ENCODE measurements at regions not wholly inside any gene's neighbourhood (a gene's known extent, or its start where the extent isn't known, plus 50 kb on each side); places are given as distances from the start of the nearest gene placed in this dataset.

DNA sequence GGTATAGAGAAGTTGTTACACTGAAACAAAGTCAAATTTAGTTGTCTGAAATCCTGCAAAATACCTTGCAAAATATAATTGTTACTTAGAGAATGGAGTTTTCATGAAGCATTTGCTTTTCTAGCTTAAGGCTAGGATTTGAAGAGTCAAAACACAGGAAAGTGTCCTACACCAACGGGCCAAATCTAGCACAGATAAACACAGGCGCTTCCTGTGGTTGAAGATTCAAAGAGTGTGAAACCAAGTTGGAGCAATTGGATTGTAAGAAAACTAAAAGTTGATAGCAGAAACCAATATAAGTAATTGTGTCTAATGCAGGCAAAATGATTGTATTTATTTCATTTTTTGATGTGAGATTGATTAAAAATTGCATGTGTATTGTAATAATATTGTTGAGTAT lies 2002.5 kb upstream of the TENM3 start:
- DNase-seq (ENCODE audit: low read depth): no peak
- no peak overlapping the region for H3K4me3 ChIP-seq (ENCODE audit: low read length)
- TF ChIP-seq, protein P1, sequence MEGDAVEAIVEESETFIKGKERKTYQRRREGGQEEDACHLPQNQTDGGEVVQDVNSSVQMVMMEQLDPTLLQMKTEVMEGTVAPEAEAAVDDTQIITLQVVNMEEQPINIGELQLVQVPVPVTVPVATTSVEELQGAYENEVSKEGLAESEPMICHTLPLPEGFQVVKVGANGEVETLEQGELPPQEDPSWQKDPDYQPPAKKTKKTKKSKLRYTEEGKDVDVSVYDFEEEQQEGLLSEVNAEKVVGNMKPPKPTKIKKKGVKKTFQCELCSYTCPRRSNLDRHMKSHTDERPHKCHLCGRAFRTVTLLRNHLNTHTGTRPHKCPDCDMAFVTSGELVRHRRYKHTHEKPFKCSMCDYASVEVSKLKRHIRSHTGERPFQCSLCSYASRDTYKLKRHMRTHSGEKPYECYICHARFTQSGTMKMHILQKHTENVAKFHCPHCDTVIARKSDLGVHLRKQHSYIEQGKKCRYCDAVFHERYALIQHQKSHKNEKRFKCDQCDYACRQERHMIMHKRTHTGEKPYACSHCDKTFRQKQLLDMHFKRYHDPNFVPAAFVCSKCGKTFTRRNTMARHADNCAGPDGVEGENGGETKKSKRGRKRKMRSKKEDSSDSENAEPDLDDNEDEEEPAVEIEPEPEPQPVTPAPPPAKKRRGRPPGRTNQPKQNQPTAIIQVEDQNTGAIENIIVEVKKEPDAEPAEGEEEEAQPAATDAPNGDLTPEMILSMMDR (conservative IDR thresholded peaks at IDR 0.05; ENCODE audit: low read depth, low read length): no peak

DNA sequence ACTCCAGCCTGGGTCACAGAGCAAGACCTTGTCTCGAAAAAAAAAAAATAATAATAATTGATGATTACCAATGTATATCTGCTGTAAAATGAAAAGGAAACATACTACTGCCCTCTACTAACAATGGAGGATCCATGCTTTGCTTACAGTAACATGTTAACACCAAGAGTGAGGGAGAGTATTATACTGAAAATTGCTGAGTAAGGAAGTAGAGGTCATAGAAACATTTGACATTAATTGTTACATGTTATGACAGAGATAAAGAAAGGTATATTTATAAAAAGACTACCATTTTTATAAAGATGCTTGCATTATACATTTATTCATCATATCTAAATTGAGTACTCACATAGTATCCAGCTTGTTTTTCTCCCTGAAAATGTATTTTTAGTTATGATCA lies 1989.8 kb upstream of the TENM3 start:
- TF ChIP-seq, protein P1 (conservative IDR thresholded peaks at IDR 0.05; ENCODE audit: low read depth, low read length): no peak
- no peak for DNase-seq (ENCODE audit: low read depth)
- H3K4me3 ChIP-seq (ENCODE audit: low read length): no peak overlapping the region

DNA sequence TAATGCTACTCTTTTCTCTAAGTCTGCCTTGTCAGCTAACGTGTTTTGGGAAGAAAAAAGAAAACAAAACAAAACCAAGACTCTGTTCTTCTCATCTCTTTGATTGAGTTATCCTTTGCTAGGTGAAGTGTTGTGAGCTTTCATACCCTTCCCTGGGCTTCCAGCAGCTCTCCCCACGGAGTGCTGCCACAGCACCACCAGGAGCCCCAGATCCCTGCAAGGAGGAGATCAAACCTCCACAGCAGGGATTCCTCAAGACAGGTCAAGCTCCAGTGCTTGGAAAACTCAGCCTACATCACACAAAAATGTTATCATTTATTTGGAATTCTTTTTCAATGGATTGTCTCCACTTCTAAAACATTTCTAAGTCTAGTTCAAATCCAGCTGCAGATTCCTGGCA lies 1981.9 kb upstream of the TENM3 start:
- TF ChIP-seq, protein P1 (conservative IDR thresholded peaks at IDR 0.05; ENCODE audit: low read depth, low read length): no peak
- no peak overlapping the region for H3K4me3 ChIP-seq (ENCODE audit: low read length)
- DNase-seq (ENCODE audit: low read depth): no peak

DNA sequence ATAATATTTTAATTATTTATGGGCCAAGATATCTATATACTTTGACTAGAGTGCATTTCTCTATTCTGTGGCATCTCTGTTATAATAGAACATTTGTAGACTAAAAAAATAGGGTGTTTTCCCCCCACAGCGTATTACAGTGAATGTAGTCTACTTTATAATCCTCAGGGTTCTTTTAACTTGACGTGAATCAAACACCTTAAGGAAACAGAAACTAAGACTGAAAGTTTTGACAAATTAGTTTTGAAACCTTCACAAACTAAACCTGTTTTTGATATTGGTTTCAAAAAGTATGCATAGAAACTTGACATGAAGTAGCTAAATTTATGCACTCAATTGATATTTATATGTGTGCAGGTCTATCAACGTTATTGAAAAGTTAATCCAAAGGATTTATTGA lies 1963.1 kb upstream of the TENM3 start:
- TF ChIP-seq, protein P1 (conservative IDR thresholded peaks at IDR 0.05; ENCODE audit: low read depth, low read length): no peak
- H3K4me3 ChIP-seq (ENCODE audit: low read length): no peak overlapping the region
- no peak for DNase-seq (ENCODE audit: low read depth)

DNA sequence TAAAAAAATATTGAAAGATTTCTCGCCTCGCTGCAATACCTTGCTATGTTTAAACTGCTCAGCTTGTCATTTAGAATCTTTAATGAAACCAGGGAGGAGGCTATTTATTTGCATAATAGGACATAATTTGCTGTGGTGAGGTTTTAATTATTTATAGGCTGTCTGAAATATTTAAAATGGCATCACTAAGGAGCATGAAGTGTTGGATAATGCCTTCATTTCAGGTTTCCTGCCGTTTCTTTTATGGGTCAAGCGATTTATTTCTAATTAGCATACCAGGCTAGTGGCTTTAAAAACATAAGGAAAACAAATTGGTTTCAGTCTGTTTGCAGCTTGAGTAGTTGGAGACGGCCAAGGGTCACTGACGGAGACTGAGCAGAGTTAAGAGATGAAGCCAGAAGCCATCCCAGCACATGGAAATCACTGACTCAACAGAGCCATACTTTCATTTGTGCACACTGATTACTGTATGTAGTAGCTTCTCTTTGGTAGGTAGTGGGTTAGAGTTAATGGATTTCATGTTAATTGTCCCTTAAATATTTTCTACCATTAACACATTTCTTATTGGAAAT lies 1962.4 kb upstream of the TENM3 start:
- TF ChIP-seq, protein P1 (conservative IDR thresholded peaks at IDR 0.05; ENCODE audit: low read depth, low read length): no peak
- H3K4me3 ChIP-seq (ENCODE audit: low read length): no peak overlapping the region
- no peak for DNase-seq (ENCODE audit: low read depth)

DNA sequence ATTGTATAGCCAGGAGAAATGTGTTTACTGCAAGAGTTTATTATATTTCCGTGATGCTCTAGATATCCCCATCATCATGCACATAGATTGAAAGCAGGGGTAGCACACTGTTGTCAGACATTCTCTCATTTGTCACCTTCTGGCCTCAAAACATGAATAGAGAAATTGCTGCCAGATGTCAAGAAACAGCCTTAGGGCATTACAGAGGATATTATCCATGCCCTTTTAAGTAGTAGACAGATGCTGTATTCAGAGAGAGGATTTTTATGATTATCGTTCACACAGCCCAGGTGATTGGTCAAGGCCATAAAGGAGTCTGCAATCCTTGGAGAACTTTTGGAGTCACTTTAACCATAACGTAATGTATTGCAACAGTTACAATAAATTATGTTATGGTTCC lies 1961.5 kb upstream of the TENM3 start:
- H3K4me3 ChIP-seq (ENCODE audit: low read length): no peak overlapping the region
- DNase-seq (ENCODE audit: low read depth): no peak
- TF ChIP-seq, protein P1 (conservative IDR thresholded peaks at IDR 0.05; ENCODE audit: low read depth, low read length): no peak

DNA sequence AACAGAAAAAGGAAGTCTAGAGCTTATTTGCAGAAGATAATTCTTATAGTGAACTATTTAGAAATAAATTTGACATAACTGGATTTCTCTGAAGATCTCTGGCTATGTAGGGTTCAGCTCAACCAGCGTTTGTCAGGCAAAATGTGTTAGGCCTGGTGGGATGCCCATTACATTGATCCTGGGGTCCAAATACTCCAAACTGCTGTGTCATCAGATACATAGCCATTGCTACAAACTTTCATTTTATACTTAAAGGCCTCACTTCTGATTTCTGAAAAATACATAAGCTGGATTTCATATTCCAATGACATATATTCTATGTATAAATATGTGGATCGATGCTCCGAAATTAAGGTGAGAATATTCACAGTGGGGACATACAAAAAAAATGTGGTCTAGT lies 1958.9 kb upstream of the TENM3 start:
- no peak for DNase-seq (ENCODE audit: low read depth)
- TF ChIP-seq, protein P1 (conservative IDR thresholded peaks at IDR 0.05; ENCODE audit: low read depth, low read length): no peak
- no peak overlapping the region for H3K4me3 ChIP-seq (ENCODE audit: low read length)

All from retinal pigment epithelial cell (primary cell).